ENCODE measurements at regions not wholly inside any gene's neighbourhood (a gene's known extent, or its start where the extent isn't known, plus 50 kb on each side); places are given as distances from the start of the nearest gene placed in this dataset.

GRCh38 chr18:24926649-24927048 lies 425.3 kb downstream of the ZNF521 start:
- TF ChIP-seq GATA2 (IDR thresholded peaks at IDR 0.05; ENCODE audit: low read depth, low read length) = no peak
- TF ChIP-seq GATA3 (IDR thresholded peaks at IDR 0.05; ENCODE audit: low read depth, low read length) = no peak
